Thoracic aorta (tissue), 2 donors: ENCODE measurements at regions not wholly inside any gene's neighbourhood (a gene's known extent, or its start where the extent isn't known, plus 50 kb on each side); places are given as distances from the start of the nearest gene placed in this dataset.

Source experiments
- ATAC-seq: fragments of 150-250 bp; one replicate; pipeline ENCODE4 v1.8.0; 2017; ENCODE audit warnings: low read depth; ENCODE audit not compliant: insufficient number of reproducible peaks, low FRiP score
- DNase-seq: peaks from one replicate; pipeline ENCODE4 v3.0.0-alpha.2; 2020; ENCODE audit warnings: low spot score
- H3K27ac ChIP-seq, 2 donors: fragments of 200-600 bp; sonication (generic); 1 replicate in 1 of 2; 2 replicates in 1 of 2; pipeline ENCODE4 v1.5.1; 2016; ENCODE audit warnings: mild to moderate bottlenecking in 2 of 2, moderate library complexity in 2 of 2
- H3K27me3 ChIP-seq: fragments of 200-600 bp; sonication (generic); replicated peaks from 2 replicates; pipeline ENCODE4 v1.6.0; 2016; ENCODE audit warnings: mild to moderate bottlenecking; ENCODE audit not compliant: insufficient read depth
- H3K36me3 ChIP-seq: fragments of 200-600 bp; sonication (generic); one replicate; pipeline ENCODE4 v1.5.1; 2016
- H3K4me1 ChIP-seq, 2 donors: fragments of 200-600 bp; sonication (generic); 1 replicate in 1 of 2; 2 replicates in 1 of 2; pipeline versions ENCODE4 v1.5.1 to v1.6.0; 2016; ENCODE audit warnings: low read depth in 2 of 2, mild to moderate bottlenecking in 1 of 2; ENCODE audit not compliant: control insufficient read depth in 1 of 2
- H3K4me3 ChIP-seq: fragments of 200-600 bp; sonication (generic); 2 replicates; pipeline ENCODE4 v1.5.1; 2016; ENCODE audit warnings: mild to moderate bottlenecking
- H3K9me3 ChIP-seq: fragments of 200-600 bp; sonication (generic); 2 replicates; pipeline ENCODE4 v1.5.1; 2016
- TF ChIP-seq, protein P1 (sequence below): fragments of 200-600 bp; sonication (generic); IDR thresholded peaks from one replicate; pipeline ENCODE4 v1.5.1; 2019; ENCODE audit warnings: antibody characterized with exemption

DNA sequence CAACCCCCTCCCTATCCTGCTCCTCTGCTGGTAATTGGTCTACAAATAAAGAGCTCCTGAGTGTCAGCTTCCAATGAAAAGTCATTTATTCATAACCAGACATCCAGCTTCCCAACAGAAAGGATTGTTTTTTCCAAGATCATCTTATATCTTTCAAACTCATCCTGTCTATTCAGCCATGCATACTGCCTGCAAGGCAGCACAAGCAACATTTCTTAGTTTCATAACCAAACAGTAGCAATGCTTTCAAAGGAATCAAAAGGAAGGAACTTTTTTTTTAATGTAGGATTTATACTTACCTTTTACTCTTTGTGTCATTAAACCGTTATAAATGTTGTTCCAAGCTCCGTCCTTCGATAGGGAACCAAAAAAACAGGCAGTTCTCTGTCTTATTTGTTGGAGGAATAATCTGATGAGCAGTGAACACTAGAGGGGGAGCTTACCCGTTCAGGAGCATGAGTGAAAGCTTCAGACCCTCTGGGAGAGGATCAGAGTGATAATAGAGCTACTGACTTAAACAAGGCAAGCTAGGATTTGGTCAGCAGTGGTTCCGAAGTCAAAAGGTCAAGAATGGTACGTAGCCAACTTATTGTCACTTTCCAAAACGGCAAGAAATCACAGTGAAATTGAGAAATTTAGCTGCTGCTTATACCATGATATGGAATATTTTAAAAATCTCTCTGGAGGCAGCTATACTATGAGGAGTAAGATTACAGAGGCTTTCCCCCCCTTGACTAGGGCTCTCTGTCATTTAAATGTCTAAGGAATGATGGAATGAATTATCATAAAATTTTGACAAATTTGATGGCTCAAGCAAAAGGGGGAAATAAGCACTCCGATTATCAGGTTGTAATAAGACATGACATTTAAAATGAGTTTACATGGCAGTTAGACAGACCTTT, 892.9 kb downstream of the NR2F1-AS1 start:
- Histone ChIP-seq H3K9me3 (no peaks in the 10 kb centered on the region), H3K4me3 (no peak overlapping the region), H3K4me1 (no peaks in the 10 kb centered on the region), H3K36me3 (no peaks in the 10 kb centered on the region), H3K27me3 (no peaks in the 10 kb centered on the region), H3K27ac (no peak overlapping the region)
- DNase-seq (no peak), ATAC-seq (no peak)
- TF ChIP-seq, protein P1, sequence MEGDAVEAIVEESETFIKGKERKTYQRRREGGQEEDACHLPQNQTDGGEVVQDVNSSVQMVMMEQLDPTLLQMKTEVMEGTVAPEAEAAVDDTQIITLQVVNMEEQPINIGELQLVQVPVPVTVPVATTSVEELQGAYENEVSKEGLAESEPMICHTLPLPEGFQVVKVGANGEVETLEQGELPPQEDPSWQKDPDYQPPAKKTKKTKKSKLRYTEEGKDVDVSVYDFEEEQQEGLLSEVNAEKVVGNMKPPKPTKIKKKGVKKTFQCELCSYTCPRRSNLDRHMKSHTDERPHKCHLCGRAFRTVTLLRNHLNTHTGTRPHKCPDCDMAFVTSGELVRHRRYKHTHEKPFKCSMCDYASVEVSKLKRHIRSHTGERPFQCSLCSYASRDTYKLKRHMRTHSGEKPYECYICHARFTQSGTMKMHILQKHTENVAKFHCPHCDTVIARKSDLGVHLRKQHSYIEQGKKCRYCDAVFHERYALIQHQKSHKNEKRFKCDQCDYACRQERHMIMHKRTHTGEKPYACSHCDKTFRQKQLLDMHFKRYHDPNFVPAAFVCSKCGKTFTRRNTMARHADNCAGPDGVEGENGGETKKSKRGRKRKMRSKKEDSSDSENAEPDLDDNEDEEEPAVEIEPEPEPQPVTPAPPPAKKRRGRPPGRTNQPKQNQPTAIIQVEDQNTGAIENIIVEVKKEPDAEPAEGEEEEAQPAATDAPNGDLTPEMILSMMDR = no peak

DNA sequence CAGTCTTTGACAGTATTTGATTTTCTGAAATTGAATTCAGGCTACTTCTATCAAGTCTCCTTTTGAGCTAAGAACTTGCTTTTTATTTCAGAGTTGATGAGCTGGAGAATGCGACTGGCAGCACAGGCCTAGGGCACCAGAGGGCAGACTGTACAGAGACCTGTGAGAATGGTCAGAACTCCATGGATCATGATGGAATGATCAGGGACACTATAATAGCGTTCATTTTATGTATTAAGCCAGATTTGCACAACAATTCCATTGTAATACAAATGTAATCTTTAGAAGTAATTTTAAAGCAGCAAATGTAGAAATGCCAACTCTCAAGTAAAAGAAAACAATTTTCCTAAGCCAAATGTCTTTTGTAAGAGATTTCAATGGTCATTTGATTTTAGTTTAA, 902.4 kb downstream of the NR2F1-AS1 start:
- TF ChIP-seq, protein P1 = no peak
- no peaks in the 10 kb centered on the region for H3K9me3 ChIP-seq
- H3K4me3 ChIP-seq = no peak overlapping the region
- no peak overlapping the region for H3K27ac ChIP-seq
- no peaks in the 10 kb centered on the region for H3K4me1 ChIP-seq
- no peaks in the 10 kb centered on the region for H3K36me3 ChIP-seq
- ATAC-seq (no peak), DNase-seq (no peak)
- H3K27me3 ChIP-seq = no peaks in the 10 kb centered on the region

DNA sequence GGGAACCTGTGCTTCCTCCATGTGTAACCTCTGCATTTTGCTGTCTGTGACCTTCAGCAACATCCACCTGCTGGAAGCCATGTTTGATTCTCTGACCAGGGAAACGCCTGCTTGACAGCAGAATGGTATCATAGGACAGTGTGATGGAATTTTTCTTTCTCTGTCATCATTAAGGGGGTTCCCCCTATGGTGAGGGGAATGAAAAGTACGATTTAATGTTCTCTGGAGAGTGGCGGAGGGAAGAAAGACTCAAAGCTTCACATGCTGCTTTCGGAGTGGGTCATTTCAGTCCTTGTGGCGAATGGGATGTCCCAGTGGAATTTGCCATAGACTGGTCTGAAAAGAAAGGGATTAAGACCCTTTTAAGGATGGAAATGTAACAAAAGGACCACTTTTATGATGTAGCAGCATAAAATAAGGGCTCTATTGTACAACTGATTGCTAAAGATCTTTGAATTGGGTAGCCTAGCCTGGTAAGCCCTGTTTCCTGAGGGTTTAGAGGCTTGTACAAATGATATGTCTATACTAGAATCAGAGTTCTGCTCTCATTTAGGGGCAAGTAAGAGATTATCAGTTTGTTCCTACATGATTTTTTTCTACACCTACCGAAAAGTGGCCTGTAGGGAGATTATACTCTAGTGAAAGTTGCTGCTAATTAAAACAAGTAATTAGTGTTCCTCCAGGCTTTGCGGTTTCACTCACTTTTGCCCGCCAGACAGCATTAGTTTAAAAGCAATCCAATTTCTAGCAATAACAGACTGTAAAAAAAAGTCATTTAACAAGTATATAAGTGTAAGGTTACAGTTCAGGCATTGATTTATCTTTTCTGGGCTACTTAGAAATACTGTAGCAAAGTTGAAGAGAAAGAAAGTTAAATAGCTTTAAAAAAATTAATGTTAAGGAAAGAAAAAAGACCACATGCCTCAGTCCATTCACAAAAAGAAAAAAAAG, 904.5 kb downstream of the NR2F1-AS1 start:
- ATAC-seq (no peak), DNase-seq (no peak)
- Histone ChIP-seq H3K4me1 (no peaks in the 10 kb centered on the region), H3K4me3 (no peak overlapping the region), H3K36me3 (no peaks in the 10 kb centered on the region), H3K9me3 (no peaks in the 10 kb centered on the region), H3K27me3 (no peaks in the 10 kb centered on the region), H3K27ac (no peak overlapping the region)
- TF ChIP-seq, protein P1 = no peak

DNA sequence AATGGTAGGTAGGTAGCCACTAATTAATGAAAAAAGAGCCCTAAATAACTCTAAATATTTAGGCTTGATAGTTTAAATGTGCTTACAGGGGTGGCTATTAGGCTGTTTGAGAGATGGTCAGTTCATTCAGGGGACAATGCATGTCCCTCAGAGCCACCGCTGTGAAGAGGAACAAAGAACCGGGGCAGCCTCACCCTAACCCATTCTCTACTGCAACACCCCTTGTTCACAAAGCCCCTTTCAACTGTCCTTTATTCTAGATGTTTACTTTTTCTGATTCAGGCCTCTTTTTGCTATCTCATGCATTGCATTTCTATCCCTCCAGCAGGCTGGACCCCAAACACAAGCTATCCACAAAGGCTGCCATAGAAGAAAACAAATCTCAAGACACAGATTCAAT, 906.7 kb downstream of the NR2F1-AS1 start:
- TF ChIP-seq, protein P1 = no peak
- no peak overlapping the region for H3K27ac ChIP-seq
- peaks cover 0 to under 1% of the 10 kb centered on the region in 2 donors for H3K4me1 ChIP-seq
- no peaks in the 10 kb centered on the region for H3K36me3 ChIP-seq
- ATAC-seq (no peak), DNase-seq (no peak)
- no peaks in the 10 kb centered on the region for H3K27me3 ChIP-seq
- no peak overlapping the region for H3K4me3 ChIP-seq
- H3K9me3 ChIP-seq = no peaks in the 10 kb centered on the region

DNA sequence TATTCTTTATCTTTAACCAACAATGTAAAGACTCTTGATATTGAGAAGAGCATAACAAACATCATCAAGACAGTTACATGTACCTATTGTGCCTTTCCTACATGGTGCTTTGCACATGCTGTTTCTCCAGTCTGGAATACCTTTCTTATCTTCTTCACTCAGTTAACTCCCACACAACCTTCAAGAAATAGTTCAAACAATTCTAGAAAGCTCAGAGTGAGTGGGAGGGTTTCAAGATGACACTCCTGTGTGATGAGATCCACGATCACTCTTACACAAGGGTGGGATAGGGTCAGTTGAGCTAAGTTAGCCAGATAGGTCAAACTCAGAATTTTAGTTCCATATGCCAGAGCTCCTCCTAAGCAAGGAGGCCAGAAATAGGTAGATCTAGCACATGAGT, 915.5 kb downstream of the NR2F1-AS1 start:
- TF ChIP-seq, protein P1 = no peak
- no peaks in the 10 kb centered on the region for H3K36me3 ChIP-seq
- H3K9me3 ChIP-seq = no peaks in the 10 kb centered on the region
- H3K27ac ChIP-seq = no peak overlapping the region
- no peaks in the 10 kb centered on the region for H3K27me3 ChIP-seq
- H3K4me1 ChIP-seq = peaks cover 0 to 13% of the 10 kb centered on the region in 2 donors
- no peak overlapping the region for H3K4me3 ChIP-seq
- ATAC-seq (no peak), DNase-seq (no peak)
